ENCODE measurements at regions not wholly inside any gene's neighbourhood (a gene's known extent, or its start where the extent isn't known, plus 50 kb on each side); places are given as distances from the start of the nearest gene placed in this dataset.

DNA sequence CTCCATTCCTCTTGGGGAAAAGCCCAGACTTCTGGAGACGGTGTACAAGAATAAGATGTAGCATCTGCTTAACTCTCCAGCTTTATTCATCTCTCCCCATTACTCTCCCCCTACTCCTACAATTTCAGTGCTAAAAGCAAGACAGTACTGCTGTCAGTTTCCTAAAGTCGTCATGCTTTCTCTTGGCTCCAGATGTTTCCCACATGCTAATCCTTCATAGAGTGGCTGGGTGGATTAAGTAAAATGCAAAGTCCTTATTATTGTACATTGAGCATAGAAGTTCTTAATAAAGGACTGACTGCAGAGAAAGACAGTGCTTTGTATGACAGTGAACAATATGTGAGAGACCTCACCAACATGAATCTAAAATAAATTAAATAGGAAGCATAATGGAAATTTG, 142.2 kb upstream of the UBASH3B start:
- no peak for TF ChIP-seq GATA3 (IDR thresholded peaks at IDR 0.05; ENCODE audit: low read depth, low read length)
- TF ChIP-seq GATA2 (IDR thresholded peaks at IDR 0.05; ENCODE audit: low read depth, low read length) = no peak

Measured in SH-SY5Y (cell line).